Thymus (tissue), 11 donors: ENCODE measurements at regions not wholly inside any gene's neighbourhood (a gene's known extent, or its start where the extent isn't known, plus 50 kb on each side); places are given as distances from the start of the nearest gene placed in this dataset.

ENCODE experiments used
- DNase-seq, 9 donors: peaks; one replicate each; pipeline ENCODE4 v3.0.0-alpha.2; 2013; ENCODE audit warnings: low spot score in 9 of 9, low read depth in 6 of 9, missing footprints in 1 of 9
- H3K27ac ChIP-seq, 2 donors: one replicate each; pipeline ENCODE4 v1.5.1; 2013; ENCODE audit warnings: control low read depth in 1 of 2, low read depth in 1 of 2, low read length in 1 of 2, mild to moderate bottlenecking in 1 of 2, moderate library complexity in 1 of 2
- H3K27me3 ChIP-seq, 2 donors: one replicate each; pipeline ENCODE4 v1.5.1; 2013; ENCODE audit warnings: low read length in 1 of 2; ENCODE audit not compliant: control insufficient read depth in 2 of 2, insufficient read depth in 1 of 2
- H3K36me3 ChIP-seq, 2 donors: one replicate each; pipeline ENCODE4 v1.5.1; 2013; ENCODE audit warnings: low read length in 1 of 2, mild to moderate bottlenecking in 1 of 2, moderate library complexity in 1 of 2; ENCODE audit not compliant: control insufficient read depth in 2 of 2, insufficient read depth in 2 of 2
- H3K4me1 ChIP-seq, 2 donors: one replicate each; pipeline ENCODE4 v1.5.1; 2013; ENCODE audit warnings: low read length in 2 of 2; ENCODE audit not compliant: control insufficient read depth in 2 of 2, insufficient read depth in 2 of 2
- H3K4me3 ChIP-seq, 2 donors: one replicate each; pipeline ENCODE4 v1.5.1; 2013; ENCODE audit warnings: low read length in 2 of 2, control low read depth in 1 of 2, mild to moderate bottlenecking in 1 of 2
- H3K9me3 ChIP-seq, 2 donors: one replicate each; pipeline ENCODE4 v1.5.1; 2013; ENCODE audit warnings: low read length in 1 of 2, mild to moderate bottlenecking in 1 of 2; ENCODE audit not compliant: control insufficient read depth in 2 of 2, insufficient read depth in 1 of 2
- whole genome bisulfite sequencing: extraction: QIAGEN DNeasy Blood & Tissue Kit; methylation state at CpG from one replicate; pipeline ENCODE4 v1.1.7; 2013; 5-methylcytosine and 5-hydroxymethylcytosine counted together
- donor health status: healthy.

DNA sequence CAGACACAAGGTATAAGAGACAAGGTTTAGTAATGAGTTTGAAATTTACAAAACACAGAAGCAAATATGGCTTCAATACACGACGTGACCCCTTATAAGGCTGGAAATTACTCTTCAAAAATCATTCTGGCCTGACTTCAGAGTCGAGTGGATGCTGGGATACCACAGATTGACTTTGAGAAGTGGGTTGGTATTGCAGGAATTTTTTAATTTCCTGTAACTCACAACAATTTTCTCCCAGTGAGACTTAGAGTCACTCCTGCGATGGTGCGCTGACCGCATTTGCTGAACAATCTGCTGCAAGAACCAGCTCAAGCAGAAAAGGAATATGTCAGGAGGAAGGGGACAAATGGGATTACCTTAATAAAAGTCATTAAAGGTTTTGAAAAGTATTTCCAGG, 132.1 kb downstream of the EMX2 start:
- no peaks in the 10 kb centered on the region for H3K9me3 ChIP-seq
- H3K27me3 ChIP-seq = peaks cover 2 to 3% of the 10 kb centered on the region in 2 donors
- no peak overlapping the region for H3K27ac ChIP-seq
- H3K36me3 ChIP-seq = no peaks in the 10 kb centered on the region
- no peak overlapping the region for H3K4me3 ChIP-seq
- no peaks in the 10 kb centered on the region for H3K4me1 ChIP-seq
- DNase-seq = no peak
- 88% methylated on average over 6 of the region's 6 CpGs for WGBS

DNA sequence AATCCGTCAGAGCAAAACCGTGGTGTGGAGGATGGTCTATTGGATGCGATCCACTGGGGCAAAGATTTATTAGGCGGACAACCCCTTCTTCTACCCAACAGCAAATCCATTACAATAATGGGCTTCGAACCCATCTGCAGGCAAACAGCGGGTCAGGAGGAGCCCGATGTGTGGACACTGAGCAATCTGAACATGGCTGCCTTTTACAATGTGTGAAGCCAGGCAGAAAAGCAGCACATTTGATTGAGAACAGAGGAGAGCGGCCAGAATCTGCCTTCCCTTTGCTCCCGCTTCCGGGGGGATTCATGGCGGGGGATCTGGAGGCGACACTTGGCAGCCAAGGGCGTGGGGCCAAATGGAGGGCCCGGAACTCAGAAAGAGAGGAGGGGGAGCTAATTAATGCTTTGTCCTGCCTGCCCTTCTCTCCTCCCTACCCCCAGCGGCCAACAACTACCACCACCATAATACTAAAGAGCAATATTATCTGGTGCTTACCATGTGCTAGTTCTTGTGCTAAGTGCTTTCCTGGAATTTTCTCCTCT, 133.0 kb downstream of the EMX2 start:
- DNase-seq = no peak
- no peaks in the 10 kb centered on the region for H3K4me1 ChIP-seq
- WGBS = 56% methylated on average over 15 of the region's 15 CpGs
- H3K9me3 ChIP-seq = no peaks in the 10 kb centered on the region
- H3K27ac ChIP-seq = no peak overlapping the region
- H3K36me3 ChIP-seq = no peaks in the 10 kb centered on the region
- no peak overlapping the region for H3K4me3 ChIP-seq
- peaks cover 2 to 3% of the 10 kb centered on the region in 2 donors for H3K27me3 ChIP-seq

DNA sequence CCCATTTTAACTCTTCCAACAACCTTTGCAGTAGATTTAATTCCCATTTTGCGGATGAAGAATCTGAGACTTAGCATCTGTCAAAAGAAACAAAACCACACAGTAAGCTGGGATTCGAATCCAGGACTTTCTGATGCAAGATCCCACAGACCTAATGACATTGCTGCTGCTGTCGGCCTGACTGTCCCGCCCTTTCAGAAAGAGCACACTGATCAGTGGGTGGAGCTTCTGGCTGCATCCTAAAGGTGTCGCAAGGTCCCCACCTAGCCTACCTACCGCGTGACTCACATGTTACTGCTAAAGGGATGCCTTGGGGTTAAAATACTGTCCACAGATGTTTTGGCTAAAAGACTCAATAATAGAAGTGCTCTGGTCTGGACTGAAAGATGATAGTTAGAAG, 134.7 kb downstream of the EMX2 start:
- Histone ChIP-seq H3K4me1 (no peaks in the 10 kb centered on the region), H3K27ac (no peak overlapping the region), H3K9me3 (no peaks in the 10 kb centered on the region), H3K4me3 (no peak overlapping the region), H3K36me3 (no peaks in the 10 kb centered on the region), H3K27me3 (peaks cover 2 to 3% of the 10 kb centered on the region in 2 donors)
- DNase-seq = no peak
- WGBS = 64% methylated on average over 7 of the region's 7 CpGs

DNA sequence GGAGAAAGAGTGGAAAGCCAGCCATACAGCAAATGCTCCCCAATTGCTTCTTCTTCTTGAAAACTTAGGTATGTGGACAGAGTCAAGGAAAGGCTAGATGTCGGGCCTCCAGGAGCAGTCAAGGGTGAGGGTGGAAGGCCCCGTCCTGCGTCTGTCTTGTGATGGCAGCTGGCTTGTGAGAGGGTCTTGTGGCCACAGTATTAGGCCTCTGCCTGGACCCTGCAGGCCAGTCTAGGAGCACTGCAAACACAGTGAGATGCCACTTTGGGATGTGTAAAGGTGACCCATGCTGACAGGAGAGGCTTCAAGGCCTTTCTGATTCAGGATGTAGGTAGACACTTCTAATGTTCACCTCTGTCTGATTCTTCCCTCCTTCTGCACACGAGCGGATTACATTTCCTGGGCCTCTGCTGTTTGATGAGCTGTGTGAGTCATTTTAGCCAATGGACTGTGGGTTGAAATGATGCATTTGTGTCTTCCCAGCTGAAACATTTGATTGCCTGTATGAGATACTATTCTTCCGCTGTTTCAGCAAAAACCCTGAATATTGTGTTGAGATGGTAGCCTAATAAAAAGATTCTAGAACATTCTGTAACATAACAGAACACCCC, 135.4 kb downstream of the EMX2 start:
- Histone ChIP-seq H3K36me3 (no peaks in the 10 kb centered on the region), H3K4me3 (no peak overlapping the region), H3K4me1 (no peaks in the 10 kb centered on the region), H3K9me3 (no peaks in the 10 kb centered on the region), H3K27me3 (peaks cover 2 to 3% of the 10 kb centered on the region in 2 donors), H3K27ac (no peak overlapping the region)
- DNase-seq = no peak
- 88% methylated on average over 6 of the region's 6 CpGs for WGBS

DNA sequence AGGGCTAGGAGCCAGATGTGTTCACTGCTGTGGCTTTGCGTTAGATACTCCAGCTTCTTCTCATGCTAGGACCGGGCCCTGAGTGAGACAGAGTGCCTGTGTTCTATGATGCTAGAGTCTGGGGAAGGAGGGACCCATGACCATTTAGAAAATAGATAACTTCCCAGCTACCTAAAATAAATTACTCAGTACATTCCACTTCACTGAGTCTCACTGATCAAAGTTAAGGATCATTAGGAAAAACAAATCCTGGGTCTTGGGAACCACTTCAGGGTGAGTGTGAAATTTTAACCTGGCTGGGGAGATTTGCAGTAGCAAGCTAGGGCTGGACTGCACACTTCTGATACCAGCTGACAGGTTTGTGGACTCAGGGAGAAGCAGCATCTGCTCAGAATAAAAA, 138.1 kb downstream of the EMX2 start:
- H3K4me3 ChIP-seq = no peak overlapping the region

DNA sequence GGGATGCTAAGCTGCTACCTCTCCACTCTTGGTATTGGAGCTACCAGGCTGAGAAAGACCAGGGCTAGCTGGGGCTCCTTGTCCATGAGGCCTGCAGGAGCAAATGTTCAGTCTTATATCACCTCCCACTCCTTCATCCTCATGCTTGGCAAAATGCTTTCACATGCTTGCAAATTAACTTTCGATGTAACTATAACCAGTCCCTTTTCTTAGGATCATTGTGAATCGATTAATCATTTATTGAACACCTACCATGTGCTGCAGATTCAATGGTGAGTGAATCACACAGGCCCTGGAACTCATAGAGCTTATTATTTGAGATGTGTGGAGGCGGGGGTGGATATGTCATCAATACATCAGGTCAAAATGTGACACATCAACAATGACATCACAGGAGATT, 138.6 kb downstream of the EMX2 start:
- Histone ChIP-seq H3K27me3 (no peaks in the 10 kb centered on the region), H3K27ac (no peak overlapping the region)
- DNase-seq = no peak

More for the DNA sequence above, 138.1 kb downstream of the EMX2 start:
- H3K9me3 ChIP-seq = no peaks in the 10 kb centered on the region
- H3K36me3 ChIP-seq = no peaks in the 10 kb centered on the region
- peaks cover 0 to 2% of the 10 kb centered on the region in 2 donors for H3K27me3 ChIP-seq
- no peaks in the 10 kb centered on the region for H3K4me1 ChIP-seq
- no peak overlapping the region for H3K27ac ChIP-seq
- DNase-seq = no peak
- 91% methylated on average over 2 of the region's 2 CpGs for WGBS

DNA sequence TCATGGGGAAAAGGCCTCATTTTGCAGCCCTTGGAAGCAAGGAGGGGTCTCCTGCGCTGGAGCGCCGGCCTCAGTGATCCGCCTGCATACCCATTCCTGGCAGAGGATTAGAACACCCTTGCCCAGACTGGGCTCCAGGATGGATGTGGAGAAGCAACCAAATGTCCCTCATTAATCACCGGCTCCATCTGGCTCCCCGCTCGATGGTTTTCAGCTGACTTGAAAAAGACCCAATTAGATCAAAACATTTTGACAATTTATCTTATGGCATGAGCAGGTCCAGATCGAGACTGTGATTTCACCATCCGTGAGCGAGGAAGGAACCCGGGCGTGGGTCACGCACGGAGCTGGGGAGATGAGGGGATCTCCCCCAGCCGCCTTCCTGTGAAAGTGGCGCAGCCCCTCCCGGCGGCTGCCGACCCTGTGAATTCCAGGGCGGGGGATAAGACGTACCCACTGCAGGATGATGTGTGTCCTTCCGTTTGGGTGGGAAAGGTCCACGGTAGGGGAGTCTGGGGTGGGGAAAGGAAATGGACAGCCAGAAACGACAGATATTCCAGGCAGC, 141.6 kb downstream of the EMX2 start:
- H3K9me3 ChIP-seq = no peaks in the 10 kb centered on the region
- no peaks in the 10 kb centered on the region for H3K4me1 ChIP-seq
- H3K4me3 ChIP-seq = no peak overlapping the region
- DNase-seq = no peak
- no peaks in the 10 kb centered on the region for H3K27me3 ChIP-seq
- WGBS = 78% methylated on average over 24 of the region's 24 CpGs
- H3K36me3 ChIP-seq = no peaks in the 10 kb centered on the region
- H3K27ac ChIP-seq = no peak overlapping the region

More for the DNA sequence above, 138.6 kb downstream of the EMX2 start:
- H3K4me1 ChIP-seq = no peaks in the 10 kb centered on the region
- no peaks in the 10 kb centered on the region for H3K9me3 ChIP-seq
- WGBS = 90% methylated on average over 3 of the region's 3 CpGs
- H3K4me3 ChIP-seq = no peak overlapping the region
- no peaks in the 10 kb centered on the region for H3K36me3 ChIP-seq

DNA sequence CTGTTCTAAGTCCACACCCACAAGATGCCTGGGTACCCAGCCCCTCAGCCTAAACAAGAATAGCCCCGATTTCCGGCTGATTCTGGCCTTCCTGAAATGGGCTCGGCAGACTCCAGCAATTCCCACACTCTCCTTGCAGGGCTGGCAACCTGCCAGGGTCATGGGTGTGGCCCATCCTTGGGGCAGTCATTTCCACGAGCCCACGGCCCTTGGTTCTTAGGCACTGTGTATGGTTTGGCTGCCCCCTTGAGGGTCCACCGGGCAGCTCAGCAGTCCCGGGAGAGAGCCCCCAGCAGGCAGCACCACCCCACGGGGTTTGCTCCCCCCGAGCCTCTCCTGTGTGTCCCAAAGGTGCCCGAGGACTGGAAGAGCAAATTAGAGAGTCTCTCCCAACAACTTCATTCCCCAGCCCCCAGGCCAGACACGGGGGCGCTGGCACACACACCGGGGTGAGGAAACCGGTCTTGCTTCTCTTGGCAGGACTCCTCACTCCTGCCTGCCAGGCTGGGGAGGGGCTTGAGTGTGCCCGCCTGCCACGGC, 142.2 kb downstream of the EMX2 start:
- no peaks in the 10 kb centered on the region for H3K9me3 ChIP-seq
- no peak for DNase-seq
- no peak overlapping the region for H3K27ac ChIP-seq
- H3K4me3 ChIP-seq = no peak overlapping the region
- no peaks in the 10 kb centered on the region for H3K36me3 ChIP-seq
- H3K27me3 ChIP-seq = no peaks in the 10 kb centered on the region
- no peaks in the 10 kb centered on the region for H3K4me1 ChIP-seq
- WGBS = 52% methylated on average over 16 of the region's 16 CpGs

DNA sequence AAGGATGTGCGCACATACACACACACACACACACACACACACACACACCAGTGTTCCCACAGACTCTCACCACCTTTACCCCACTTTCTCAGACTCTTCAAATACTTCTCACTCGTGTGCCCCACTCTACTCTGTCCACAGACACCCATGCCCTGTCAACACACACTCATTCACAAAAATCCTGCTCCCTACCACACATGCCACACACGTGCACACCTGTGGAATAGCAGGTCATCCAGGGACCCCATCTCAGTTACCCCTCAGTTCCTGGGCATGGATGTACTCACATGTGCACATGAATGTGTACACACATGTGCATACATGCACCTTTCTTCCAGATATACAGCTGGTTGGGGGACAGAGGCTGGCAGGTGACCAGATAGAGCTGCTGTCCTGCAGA, 142.9 kb downstream of the EMX2 start:
- 87% methylated on average over 3 of the region's 3 CpGs for WGBS
- no peaks in the 10 kb centered on the region for H3K36me3 ChIP-seq
- H3K4me1 ChIP-seq = no peaks in the 10 kb centered on the region
- H3K9me3 ChIP-seq = no peaks in the 10 kb centered on the region
- no peak overlapping the region for H3K4me3 ChIP-seq
- DNase-seq = no peak
- H3K27me3 ChIP-seq = no peaks in the 10 kb centered on the region
- no peak overlapping the region for H3K27ac ChIP-seq
